Epithelial cell of proximal tubule (primary cell): ENCODE measurements at regions not wholly inside any gene's neighbourhood (a gene's known extent, or its start where the extent isn't known, plus 50 kb on each side); places are given as distances from the start of the nearest gene placed in this dataset.

Source experiments
- DNase-seq: peaks from one replicate; pipeline ENCODE4 v3.0.0-alpha.2; 2011; ENCODE audit warnings: low read depth
- H3K4me3 ChIP-seq: 2 replicates; pipeline ENCODE4 v1.5.1; 2011; ENCODE audit warnings: low read depth, mild to moderate bottlenecking, low read length
- CTCF ChIP-seq: conservative IDR thresholded peaks from 2 replicates; pipeline ENCODE4 v1.5.1; 2012; ENCODE audit warnings: low read depth, mild to moderate bottlenecking, low read length

DNA sequence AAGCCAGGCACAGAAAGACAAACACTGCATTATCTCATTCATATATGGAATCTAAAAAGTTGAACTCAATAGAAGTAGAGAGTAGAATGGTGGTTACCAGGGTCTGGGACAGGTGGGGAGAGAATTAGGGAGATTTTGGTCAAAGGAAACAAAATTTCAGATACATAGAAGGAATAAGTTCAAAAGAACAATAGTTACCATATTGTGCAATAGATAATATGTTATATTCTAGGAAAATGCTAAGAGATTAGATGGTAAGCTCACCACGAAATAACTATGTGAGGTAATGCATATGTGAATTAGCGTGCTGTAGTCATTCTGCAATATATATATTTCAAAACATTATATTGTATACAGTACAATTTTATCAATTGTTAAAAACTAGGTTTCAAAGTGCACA is 442.5 kb downstream of the KCNH5 start:
- no peak for DNase-seq
- H3K4me3 ChIP-seq: no peak overlapping the region
- TF ChIP-seq CTCF: no peak

GRCh38 chr14:62604524-62604923 is 440.7 kb downstream of the KCNH5 start:
- TF ChIP-seq CTCF: no peak
- DNase-seq: no peak
- no peak overlapping the region for H3K4me3 ChIP-seq

- DNase-seq: no peak
- TF ChIP-seq CTCF: no peak
- H3K4me3 ChIP-seq: no peak overlapping the region
Observed at GRCh38 chr14:62614122-62614521, 431.1 kb downstream of the KCNH5 start.

DNA sequence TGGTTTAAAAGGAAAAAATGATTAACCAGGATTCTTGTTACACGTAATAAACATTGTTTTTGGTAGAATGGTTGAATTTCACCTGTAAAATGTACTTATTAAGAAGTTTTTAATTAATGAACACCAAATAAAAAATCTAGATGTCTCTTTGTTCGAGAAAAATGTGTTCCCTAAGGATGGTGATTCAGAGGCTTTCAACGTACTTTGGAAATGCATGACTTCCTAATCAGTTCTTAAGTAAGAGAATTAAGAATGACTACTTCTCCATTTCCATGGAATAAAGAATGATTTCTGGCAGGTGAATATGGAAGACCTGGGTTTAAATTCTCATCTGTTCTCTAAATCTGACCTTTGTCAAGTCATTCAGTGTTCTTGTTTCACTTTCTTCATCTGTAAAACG is 428.6 kb downstream of the KCNH5 start:
- H3K4me3 ChIP-seq: no peak overlapping the region
- no peak for DNase-seq
- no peak for TF ChIP-seq CTCF

DNA sequence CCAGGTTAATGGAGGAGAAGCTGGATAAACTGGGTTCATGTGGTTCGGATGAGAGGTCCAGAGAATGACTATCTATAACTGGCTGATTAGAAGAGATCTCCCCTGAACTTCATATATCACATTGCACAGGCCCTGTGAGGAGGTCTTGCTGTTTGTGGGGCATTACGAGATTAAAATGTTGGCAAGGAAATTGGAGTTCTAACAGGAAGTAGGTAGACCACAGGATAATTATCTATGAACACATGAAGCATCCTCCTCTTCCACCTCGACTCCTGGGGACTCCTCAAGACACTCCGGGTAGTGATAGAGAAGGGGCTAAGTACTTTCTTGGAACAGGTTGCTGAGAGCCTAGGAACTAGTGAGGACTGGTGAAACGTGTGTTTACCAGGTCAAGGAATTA is 418.8 kb downstream of the KCNH5 start:
- no peak for DNase-seq
- H3K4me3 ChIP-seq: no peak overlapping the region
- TF ChIP-seq CTCF: no peak

DNA sequence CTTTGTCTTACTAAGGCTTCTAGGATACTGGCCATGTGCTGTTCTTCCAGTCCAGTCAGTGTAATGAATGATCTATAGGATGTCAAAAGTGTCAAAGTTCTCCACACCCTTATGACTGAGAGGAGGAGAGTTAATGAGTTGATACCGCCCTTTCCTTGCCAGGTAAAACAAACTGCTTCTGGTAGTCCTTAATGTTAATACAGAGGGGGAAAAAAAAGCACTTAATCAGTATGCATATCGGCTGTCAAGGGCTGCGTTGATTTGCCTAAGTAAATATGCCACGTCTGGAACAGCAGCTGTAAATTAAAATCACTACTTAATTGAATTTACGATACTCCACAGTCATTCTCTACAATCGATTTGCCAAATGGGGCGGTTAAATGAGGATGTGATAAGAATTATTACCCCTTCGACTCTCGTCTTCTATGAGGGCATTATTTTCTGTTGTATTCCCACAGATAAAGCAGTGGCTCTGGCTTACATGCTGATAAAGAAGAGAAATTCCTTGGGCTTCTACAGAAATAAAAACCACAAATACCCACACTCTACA is 416.0 kb downstream of the KCNH5 start:
- no peak for DNase-seq

More for the DNA sequence above, 416.0 kb downstream of the KCNH5 start:
- TF ChIP-seq CTCF: no peak
- H3K4me3 ChIP-seq: no peak overlapping the region
